ENCODE measurements at regions not wholly inside any gene's neighbourhood (a gene's known extent, or its start where the extent isn't known, plus 50 kb on each side); places are given as distances from the start of the nearest gene placed in this dataset.

- H3K27me3 ChIP-seq (ENCODE audit: control insufficient read depth in 1 of 2, insufficient read depth in 2 of 2, low read length in 2 of 2) = no peaks in the 10 kb centered on the region
- H3K4me3 ChIP-seq (ENCODE audit: low read depth in 1 of 2, low read length in 2 of 2) = no peak overlapping the region
- H3K36me3 ChIP-seq (ENCODE audit: control insufficient read depth in 1 of 2, insufficient read depth in 2 of 2, low read length in 2 of 2) = no peaks in the 10 kb centered on the region
- H3K27ac ChIP-seq (ENCODE audit: low read depth, low read length) = no peak overlapping the region
- no peak overlapping the region for H3K9ac ChIP-seq (ENCODE audit: low read depth in 1 of 2, low read length in 2 of 2)
- H3K9me3 ChIP-seq (ENCODE audit: control insufficient read depth in 1 of 2, low read length in 2 of 2) = no peaks in the 10 kb centered on the region
- no peaks in the 10 kb centered on the region for H3K4me1 ChIP-seq (ENCODE audit: control insufficient read depth in 1 of 2, insufficient read depth in 2 of 2, low read length in 2 of 2)
Measured at GRCh38 chr1:222865718-222866117, 50.9 kb downstream of the DISP1 start.

- no peaks in the 10 kb centered on the region for H3K9me3 ChIP-seq (ENCODE audit: control insufficient read depth in 1 of 2, low read length in 2 of 2)
- H3K36me3 ChIP-seq (ENCODE audit: control insufficient read depth in 1 of 2, insufficient read depth in 2 of 2, low read length in 2 of 2) = no peaks in the 10 kb centered on the region
- H3K4me3 ChIP-seq (ENCODE audit: low read depth in 1 of 2, low read length in 2 of 2) = no peak overlapping the region
- H3K9ac ChIP-seq (ENCODE audit: low read depth in 1 of 2, low read length in 2 of 2) = no peak overlapping the region
- H3K4me1 ChIP-seq (ENCODE audit: control insufficient read depth in 1 of 2, insufficient read depth in 2 of 2, low read length in 2 of 2) = no peaks in the 10 kb centered on the region
- no peaks in the 10 kb centered on the region for H3K27me3 ChIP-seq (ENCODE audit: control insufficient read depth in 1 of 2, insufficient read depth in 2 of 2, low read length in 2 of 2)
- no peak overlapping the region for H3K27ac ChIP-seq (ENCODE audit: low read depth, low read length)
Measured at GRCh38 chr1:222867316-222867715, 52.5 kb downstream of the DISP1 start.

- no peak overlapping the region for H3K27ac ChIP-seq (ENCODE audit: low read depth, low read length)
Measured at GRCh38 chr1:222876182-222876581, 61.3 kb downstream of the DISP1 start.

GRCh38 chr1:222877854-222878253 lies 63.0 kb downstream of the DISP1 start:
- Histone ChIP-seq H3K27ac (ENCODE audit: low read depth, low read length) (no peak overlapping the region), H3K27me3 (ENCODE audit: control insufficient read depth in 1 of 2, insufficient read depth in 2 of 2, low read length in 2 of 2) (no peaks in the 10 kb centered on the region), H3K9ac (ENCODE audit: low read depth in 1 of 2, low read length in 2 of 2) (no peak overlapping the region), H3K4me3 (ENCODE audit: low read depth in 1 of 2, low read length in 2 of 2) (no peak overlapping the region), H3K36me3 (ENCODE audit: control insufficient read depth in 1 of 2, insufficient read depth in 2 of 2, low read length in 2 of 2) (no peaks in the 10 kb centered on the region), H3K4me1 (ENCODE audit: control insufficient read depth in 1 of 2, insufficient read depth in 2 of 2, low read length in 2 of 2) (no peaks in the 10 kb centered on the region), H3K9me3 (ENCODE audit: control insufficient read depth in 1 of 2, low read length in 2 of 2) (no peaks in the 10 kb centered on the region)

More at GRCh38 chr1:222876182-222876581, 61.3 kb downstream of the DISP1 start:
- Histone ChIP-seq H3K4me1 (ENCODE audit: control insufficient read depth in 1 of 2, insufficient read depth in 2 of 2, low read length in 2 of 2) (no peaks in the 10 kb centered on the region), H3K36me3 (ENCODE audit: control insufficient read depth in 1 of 2, insufficient read depth in 2 of 2, low read length in 2 of 2) (no peaks in the 10 kb centered on the region), H3K4me3 (ENCODE audit: low read depth in 1 of 2, low read length in 2 of 2) (no peak overlapping the region), H3K27me3 (ENCODE audit: control insufficient read depth in 1 of 2, insufficient read depth in 2 of 2, low read length in 2 of 2) (no peaks in the 10 kb centered on the region), H3K9ac (ENCODE audit: low read depth in 1 of 2, low read length in 2 of 2) (no peak overlapping the region), H3K9me3 (ENCODE audit: control insufficient read depth in 1 of 2, low read length in 2 of 2) (no peaks in the 10 kb centered on the region)

- no peaks in the 10 kb centered on the region for H3K27me3 ChIP-seq (ENCODE audit: control insufficient read depth in 1 of 2, insufficient read depth in 2 of 2, low read length in 2 of 2)
- H3K9me3 ChIP-seq (ENCODE audit: control insufficient read depth in 1 of 2, low read length in 2 of 2) = no peaks in the 10 kb centered on the region
- H3K4me3 ChIP-seq (ENCODE audit: low read depth in 1 of 2, low read length in 2 of 2) = no peak overlapping the region
- no peaks in the 10 kb centered on the region for H3K4me1 ChIP-seq (ENCODE audit: control insufficient read depth in 1 of 2, insufficient read depth in 2 of 2, low read length in 2 of 2)
- no peak overlapping the region for H3K9ac ChIP-seq (ENCODE audit: low read depth in 1 of 2, low read length in 2 of 2)
- H3K36me3 ChIP-seq (ENCODE audit: control insufficient read depth in 1 of 2, insufficient read depth in 2 of 2, low read length in 2 of 2) = no peaks in the 10 kb centered on the region
- H3K27ac ChIP-seq (ENCODE audit: low read depth, low read length) = no peak overlapping the region
Measured at GRCh38 chr1:222880587-222880986, 65.7 kb downstream of the DISP1 start.

GRCh38 chr1:222886194-222886854 lies 71.5 kb downstream of the DISP1 start:
- Histone ChIP-seq H3K27me3 (ENCODE audit: control insufficient read depth in 1 of 2, insufficient read depth in 2 of 2, low read length in 2 of 2) (no peaks in the 10 kb centered on the region), H3K4me3 (ENCODE audit: low read depth in 1 of 2, low read length in 2 of 2) (no peak overlapping the region), H3K27ac (ENCODE audit: low read depth, low read length) (no peak overlapping the region), H3K36me3 (ENCODE audit: control insufficient read depth in 1 of 2, insufficient read depth in 2 of 2, low read length in 2 of 2) (no peaks in the 10 kb centered on the region), H3K9me3 (ENCODE audit: control insufficient read depth in 1 of 2, low read length in 2 of 2) (no peaks in the 10 kb centered on the region), H3K9ac (ENCODE audit: low read depth in 1 of 2, low read length in 2 of 2) (no peak overlapping the region), H3K4me1 (ENCODE audit: control insufficient read depth in 1 of 2, insufficient read depth in 2 of 2, low read length in 2 of 2) (no peaks in the 10 kb centered on the region)

GRCh38 chr1:222886878-222887351 lies 72.1 kb downstream of the DISP1 start:
- H3K9me3 ChIP-seq (ENCODE audit: control insufficient read depth in 1 of 2, low read length in 2 of 2) = no peaks in the 10 kb centered on the region
- H3K4me3 ChIP-seq (ENCODE audit: low read depth in 1 of 2, low read length in 2 of 2) = no peak overlapping the region
- H3K36me3 ChIP-seq (ENCODE audit: control insufficient read depth in 1 of 2, insufficient read depth in 2 of 2, low read length in 2 of 2) = no peaks in the 10 kb centered on the region
- no peaks in the 10 kb centered on the region for H3K27me3 ChIP-seq (ENCODE audit: control insufficient read depth in 1 of 2, insufficient read depth in 2 of 2, low read length in 2 of 2)
- peaks cover 0 to 2% of the 10 kb centered on the region in 2 donors for H3K4me1 ChIP-seq (ENCODE audit: control insufficient read depth in 1 of 2, insufficient read depth in 2 of 2, low read length in 2 of 2)
- H3K9ac ChIP-seq (ENCODE audit: low read depth in 1 of 2, low read length in 2 of 2) = no peak overlapping the region
- no peak overlapping the region for H3K27ac ChIP-seq (ENCODE audit: low read depth, low read length)

GRCh38 chr1:222889440-222889839 lies 74.6 kb downstream of the DISP1 start:
- Histone ChIP-seq H3K27me3 (ENCODE audit: control insufficient read depth in 1 of 2, insufficient read depth in 2 of 2, low read length in 2 of 2) (no peaks in the 10 kb centered on the region), H3K27ac (ENCODE audit: low read depth, low read length) (no peak overlapping the region), H3K36me3 (ENCODE audit: control insufficient read depth in 1 of 2, insufficient read depth in 2 of 2, low read length in 2 of 2) (no peaks in the 10 kb centered on the region), H3K9me3 (ENCODE audit: control insufficient read depth in 1 of 2, low read length in 2 of 2) (no peaks in the 10 kb centered on the region), H3K9ac (ENCODE audit: low read depth in 1 of 2, low read length in 2 of 2) (no peak overlapping the region), H3K4me3 (ENCODE audit: low read depth in 1 of 2, low read length in 2 of 2) (no peak overlapping the region), H3K4me1 (ENCODE audit: control insufficient read depth in 1 of 2, insufficient read depth in 2 of 2, low read length in 2 of 2) (peaks cover 0 to 5% of the 10 kb centered on the region in 2 donors)

GRCh38 chr1:222890716-222891115 lies 75.9 kb downstream of the DISP1 start:
- H3K4me1 ChIP-seq (ENCODE audit: control insufficient read depth in 1 of 2, insufficient read depth in 2 of 2, low read length in 2 of 2) = peaks cover 0 to 5% of the 10 kb centered on the region in 2 donors
- no peaks in the 10 kb centered on the region for H3K27me3 ChIP-seq (ENCODE audit: control insufficient read depth in 1 of 2, insufficient read depth in 2 of 2, low read length in 2 of 2)
- no peak overlapping the region for H3K27ac ChIP-seq (ENCODE audit: low read depth, low read length)
- no peaks in the 10 kb centered on the region for H3K9me3 ChIP-seq (ENCODE audit: control insufficient read depth in 1 of 2, low read length in 2 of 2)
- no peak overlapping the region for H3K9ac ChIP-seq (ENCODE audit: low read depth in 1 of 2, low read length in 2 of 2)
- no peaks in the 10 kb centered on the region for H3K36me3 ChIP-seq (ENCODE audit: control insufficient read depth in 1 of 2, insufficient read depth in 2 of 2, low read length in 2 of 2)
- no peak overlapping the region for H3K4me3 ChIP-seq (ENCODE audit: low read depth in 1 of 2, low read length in 2 of 2)

- no peak overlapping the region for H3K9ac ChIP-seq (ENCODE audit: low read depth in 1 of 2, low read length in 2 of 2)
- H3K36me3 ChIP-seq (ENCODE audit: control insufficient read depth in 1 of 2, insufficient read depth in 2 of 2, low read length in 2 of 2) = no peaks in the 10 kb centered on the region
- no peaks in the 10 kb centered on the region for H3K27me3 ChIP-seq (ENCODE audit: control insufficient read depth in 1 of 2, insufficient read depth in 2 of 2, low read length in 2 of 2)
- H3K27ac ChIP-seq (ENCODE audit: low read depth, low read length) = no peak overlapping the region
- H3K4me3 ChIP-seq (ENCODE audit: low read depth in 1 of 2, low read length in 2 of 2) = no peak overlapping the region
- no peaks in the 10 kb centered on the region for H3K9me3 ChIP-seq (ENCODE audit: control insufficient read depth in 1 of 2, low read length in 2 of 2)
- H3K4me1 ChIP-seq (ENCODE audit: control insufficient read depth in 1 of 2, insufficient read depth in 2 of 2, low read length in 2 of 2) = peaks cover 0 to 6% of the 10 kb centered on the region in 2 donors
Measured at GRCh38 chr1:222891578-222891977, 76.7 kb downstream of the DISP1 start.
